Fibroblast of skin of abdomen (primary cell): ENCODE measurements at regions not wholly inside any gene's neighbourhood (a gene's known extent, or its start where the extent isn't known, plus 50 kb on each side); places are given as distances from the start of the nearest gene placed in this dataset.

Experiments
- DNase-seq: peaks from one replicate; pipeline ENCODE4 v3.0.0-alpha.2; 2013

DNA sequence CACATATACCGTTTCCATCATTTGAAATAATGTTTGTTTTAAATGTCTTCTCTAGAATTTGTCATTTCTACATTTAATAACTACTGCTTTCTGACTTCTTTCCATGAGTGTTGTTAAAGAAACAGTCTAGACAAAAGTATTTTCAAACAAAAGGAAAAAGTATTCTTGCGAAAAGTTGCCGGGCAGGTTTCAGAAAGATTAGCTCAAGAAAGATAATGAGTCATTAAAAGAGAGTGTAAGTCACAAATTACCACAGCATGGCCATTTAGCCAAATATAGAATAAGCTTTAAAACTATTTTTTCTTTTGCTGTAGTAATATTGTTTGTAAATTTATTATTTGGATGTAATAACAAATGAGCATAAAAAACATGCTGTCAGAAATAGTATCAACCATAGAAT lies 493.0 kb downstream of the TLL1 start:
- DNase-seq, result no peak

DNA sequence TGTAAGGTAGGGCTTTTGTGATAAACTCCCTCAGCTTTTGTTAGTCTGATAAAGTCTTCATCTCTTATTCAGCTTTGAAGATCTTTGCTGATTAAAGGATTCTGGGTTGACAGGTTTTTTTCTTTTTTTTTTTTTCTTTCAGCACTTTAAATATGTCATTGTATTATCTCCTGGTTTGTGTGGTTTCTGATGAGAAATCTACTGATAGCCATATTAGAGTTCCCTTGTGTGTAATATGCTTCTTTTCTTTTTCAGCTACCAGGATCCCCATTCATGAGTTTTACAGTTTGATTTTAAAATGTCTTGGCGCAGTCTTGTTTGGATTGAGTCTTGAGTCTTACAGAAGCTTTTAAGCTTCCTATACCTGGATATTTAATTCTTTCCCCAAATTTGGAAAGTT lies 504.5 kb downstream of the TLL1 start:
- no peak for DNase-seq

DNA sequence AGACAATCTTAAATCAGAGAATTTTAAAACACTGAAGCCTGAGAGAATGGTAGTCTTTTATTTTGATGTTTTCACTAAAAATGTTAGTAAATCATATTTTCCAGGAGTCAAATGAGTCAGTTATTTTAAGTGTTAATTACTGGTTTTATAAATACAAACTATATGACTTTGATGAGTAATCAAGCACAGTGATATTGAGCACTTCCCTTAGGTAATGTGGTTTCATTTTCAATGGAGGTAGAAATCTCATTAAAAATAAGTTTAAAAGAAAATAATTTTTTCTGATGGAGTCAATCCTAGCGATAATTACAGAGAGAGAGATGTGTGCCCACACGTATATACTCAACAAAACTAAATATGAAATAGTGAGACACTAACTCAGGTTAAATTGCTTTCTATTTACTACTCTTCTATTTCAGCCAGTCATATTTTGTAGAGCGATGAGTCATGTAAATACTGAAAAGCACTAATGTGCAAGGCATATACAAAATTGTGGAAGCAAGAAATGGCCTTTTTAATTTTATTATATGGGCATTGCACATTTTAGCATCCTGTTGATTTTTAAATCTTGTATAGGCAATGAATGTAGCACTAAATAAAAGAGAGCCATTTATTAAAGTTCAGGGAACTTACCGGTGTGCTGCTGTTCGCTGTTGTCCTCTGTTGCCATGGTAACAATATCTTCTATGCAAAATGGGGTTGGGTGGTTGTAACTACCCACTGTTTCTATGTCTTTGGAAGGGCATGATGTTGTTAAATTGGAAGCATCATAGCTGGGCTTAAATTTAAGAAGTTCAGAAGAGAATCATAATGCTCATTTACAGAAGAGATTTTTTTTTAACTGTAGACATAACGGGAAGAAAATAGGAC lies 513.7 kb downstream of the TLL1 start:
- no peak for DNase-seq

DNA sequence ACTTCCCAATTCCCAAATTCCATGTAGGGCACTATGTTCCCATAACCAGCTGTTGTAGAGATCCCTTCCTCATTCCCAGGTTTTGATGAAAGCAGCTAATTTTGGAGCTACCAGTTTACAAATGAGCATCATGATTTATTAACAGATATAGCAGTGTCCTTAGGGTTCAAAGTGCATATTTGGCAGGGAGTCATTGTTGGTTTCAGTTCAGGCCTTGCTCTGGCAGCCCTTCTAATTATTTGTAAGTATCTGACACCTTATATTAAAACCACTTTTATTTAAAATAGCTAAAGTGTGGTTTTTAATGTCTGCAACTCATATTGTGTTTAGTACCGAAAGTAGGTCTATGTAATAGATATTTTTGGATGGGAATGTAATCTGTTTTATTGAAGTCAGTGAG lies 518.5 kb downstream of the TLL1 start:
- no peak for DNase-seq

DNA sequence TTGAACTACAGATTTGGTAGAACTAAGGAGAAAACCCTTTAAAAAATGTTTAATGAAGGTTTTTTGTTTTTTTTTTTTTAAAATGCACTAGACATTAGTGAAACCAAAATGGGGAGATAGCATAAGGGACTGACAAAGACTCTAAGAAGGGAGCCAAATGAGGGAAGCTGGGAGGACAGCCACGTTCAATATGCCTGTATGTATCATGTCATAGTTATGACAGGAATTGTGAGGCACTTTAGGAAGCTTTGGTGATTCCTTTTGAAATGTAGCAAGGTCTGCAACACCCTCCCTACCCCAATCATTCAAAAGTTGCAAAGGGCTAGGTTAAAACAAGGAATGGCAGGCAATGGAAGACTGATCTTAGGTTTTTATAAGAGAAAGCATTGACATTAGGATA lies 526.0 kb downstream of the TLL1 start:
- DNase-seq, result no peak

DNA sequence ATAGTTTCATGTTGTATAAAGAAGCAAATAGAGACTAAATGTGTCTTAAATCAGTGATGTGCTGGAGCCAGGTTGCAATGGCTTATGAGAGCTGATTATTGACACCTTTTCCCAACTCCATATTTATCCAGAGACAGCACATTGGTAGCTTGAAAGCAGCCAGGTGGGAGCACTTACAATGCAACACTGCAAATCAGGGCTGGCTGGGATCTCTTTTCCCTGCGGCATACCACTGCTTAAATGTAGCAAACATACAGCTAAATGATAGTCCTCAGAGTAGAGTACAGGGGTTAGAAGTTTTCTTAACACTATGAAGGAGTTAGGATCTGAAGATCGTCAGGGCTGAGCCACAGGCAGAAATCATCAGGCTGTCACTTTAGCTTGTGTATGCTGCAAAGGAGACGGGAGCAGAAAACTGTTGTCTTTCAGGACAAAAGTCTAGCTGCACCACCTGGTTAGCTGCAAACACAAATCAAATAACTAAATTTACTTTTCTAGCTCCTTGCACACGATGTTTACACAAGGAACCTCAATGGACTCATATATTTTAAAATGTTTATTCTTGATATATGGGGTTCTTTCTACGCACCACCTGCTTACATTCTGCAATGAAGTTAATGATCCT lies 527.3 kb downstream of the TLL1 start:
- no peak for DNase-seq

DNA sequence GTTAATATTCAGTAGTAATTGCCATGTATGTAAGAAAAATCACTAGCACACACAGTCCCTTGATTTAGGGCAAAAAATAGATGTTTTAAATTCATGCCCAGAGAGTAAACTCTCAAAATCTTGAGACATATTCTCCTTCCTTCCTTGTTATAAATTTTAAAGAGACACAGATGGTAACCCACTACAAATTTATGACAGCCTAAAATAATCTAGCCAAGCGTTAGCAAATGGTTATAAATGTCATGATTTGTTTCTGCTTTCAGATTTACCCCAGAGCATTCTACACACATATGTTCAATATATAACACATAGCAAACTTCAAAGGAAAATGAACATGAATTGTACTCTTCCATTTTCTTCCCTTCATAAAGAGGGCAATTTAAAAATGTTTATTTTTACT lies 540.3 kb downstream of the TLL1 start:
- no peak for DNase-seq

DNA sequence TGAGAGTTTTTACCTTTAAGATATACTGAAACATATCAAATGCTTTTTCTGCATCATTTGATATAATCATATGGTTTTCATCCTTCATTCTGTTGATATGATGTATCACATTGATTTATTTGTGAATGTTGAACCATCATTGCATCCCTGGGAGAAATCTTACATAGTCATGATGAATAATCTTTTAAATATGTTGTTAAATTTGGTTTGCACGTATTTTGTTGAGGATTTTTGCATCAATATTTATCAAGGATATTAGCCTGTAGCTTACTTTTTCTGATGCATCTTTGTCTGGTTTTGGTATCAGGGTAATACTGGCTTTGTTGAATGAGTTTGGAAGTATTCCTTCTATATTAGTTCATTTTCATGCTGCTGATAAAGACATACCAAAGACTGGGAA lies 541.4 kb downstream of the TLL1 start:
- peak; percentile 25 for DNase-seq

DNA sequence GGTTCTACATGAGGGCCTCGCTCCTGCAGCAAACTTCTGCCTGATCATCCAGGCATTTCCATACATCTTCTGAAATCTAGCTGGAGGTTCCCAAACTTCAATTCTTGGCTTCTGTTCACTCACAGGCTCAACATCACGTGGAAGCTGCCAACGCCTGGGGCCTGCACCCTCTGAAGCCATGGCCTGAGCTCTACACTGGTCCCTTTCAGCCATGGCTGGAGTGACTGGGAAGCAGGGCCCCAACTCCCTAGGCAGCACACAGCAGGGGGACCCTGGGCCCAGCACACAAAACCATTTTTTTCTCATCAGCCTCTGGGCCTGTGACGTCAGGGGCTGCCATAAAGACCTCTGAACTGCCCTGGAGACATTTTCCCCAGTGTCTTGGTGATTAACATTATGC lies 542.7 kb downstream of the TLL1 start:
- no peak for DNase-seq

DNA sequence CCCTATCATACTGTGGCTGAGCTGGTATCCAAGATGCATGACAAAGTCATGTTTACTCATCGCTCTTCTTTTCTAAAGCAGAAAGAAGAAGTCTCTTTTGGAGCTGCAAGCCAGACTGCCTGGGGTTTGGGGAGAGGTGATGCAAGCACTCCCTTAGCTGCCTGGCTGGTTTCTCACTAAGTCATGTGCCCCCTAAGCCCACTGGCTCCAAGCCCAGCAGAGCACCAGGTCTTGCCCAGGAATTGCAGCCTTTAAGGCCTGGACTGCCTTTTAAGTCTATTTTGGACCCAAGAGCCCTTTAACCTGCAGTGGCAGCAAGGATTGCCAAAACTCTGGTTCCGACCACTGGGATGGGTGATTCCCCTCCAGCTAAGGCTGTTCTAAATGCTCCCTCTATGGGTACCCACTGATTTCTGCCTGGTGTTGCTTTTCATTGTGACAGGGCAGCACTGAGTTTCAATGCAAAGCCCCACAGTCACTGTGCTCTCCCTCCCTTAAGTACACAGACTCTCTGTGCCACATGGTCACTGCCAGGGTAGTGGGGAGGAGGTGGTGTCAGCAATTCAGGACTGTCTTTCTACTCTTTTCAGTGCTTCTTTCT lies 548.6 kb downstream of the TLL1 start:
- peak; percentile 60 for DNase-seq

DNA sequence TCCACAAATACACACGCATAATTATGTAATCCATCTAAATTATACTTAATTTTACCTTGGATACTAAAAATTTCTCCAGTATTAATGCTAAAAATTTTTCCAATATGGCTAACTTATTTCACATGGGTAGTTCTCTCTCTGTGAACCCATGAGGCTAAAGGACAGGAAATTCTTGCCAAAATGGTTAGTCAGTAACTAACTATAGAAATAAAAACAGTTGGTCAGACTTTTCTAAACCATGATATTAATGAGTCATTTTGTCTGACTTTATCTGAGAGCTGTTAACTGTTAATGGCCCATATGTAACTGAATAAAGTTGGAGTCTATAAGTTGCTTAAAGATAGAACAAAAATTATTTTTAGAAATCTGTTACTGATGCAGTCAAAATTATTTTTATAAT lies 549.4 kb downstream of the TLL1 start:
- peak; percentile 76 for DNase-seq

DNA sequence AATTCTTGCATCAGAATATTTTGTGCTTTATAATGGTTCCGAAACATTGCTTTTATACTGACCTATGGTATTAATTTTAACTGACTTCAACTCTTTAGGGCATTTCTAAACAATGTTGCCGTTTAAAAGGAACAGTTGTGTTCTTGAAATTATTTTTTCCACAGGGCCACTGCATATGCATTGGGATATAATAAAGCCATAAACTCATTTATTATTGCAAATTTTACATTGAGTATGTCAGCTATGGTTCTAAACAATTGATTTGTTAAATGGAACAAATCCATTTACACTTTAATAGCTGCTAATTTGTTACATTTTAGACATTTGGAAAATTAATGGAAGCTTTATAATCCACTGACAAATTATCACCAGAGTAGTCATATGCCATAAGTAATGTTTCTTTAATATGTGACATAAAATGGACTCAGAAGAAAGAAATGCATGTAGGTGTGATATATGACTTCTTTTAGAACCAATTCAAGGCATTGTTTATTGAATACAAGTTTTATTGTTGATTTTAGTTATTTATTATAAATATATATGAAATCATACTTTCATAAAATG lies 553.3 kb downstream of the TLL1 start:
- no peak for DNase-seq

DNA sequence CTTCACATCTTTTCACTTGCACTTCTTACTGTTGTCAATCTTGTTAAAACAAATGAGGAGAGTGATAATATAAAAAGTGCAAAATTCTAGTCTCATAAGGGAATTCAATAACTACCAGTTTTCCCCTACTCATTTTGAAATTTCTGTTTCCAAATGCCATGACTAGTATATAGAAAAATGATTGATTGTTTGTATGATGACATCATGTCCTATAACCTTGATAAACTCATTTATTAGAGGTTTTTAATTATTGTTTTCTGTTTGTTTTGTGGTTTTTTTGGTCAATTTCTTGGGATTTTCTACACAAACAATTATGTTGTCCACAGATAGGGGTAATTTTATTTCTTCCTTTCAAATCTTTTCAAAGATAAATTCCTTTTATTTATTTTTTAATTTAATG lies 559.1 kb downstream of the TLL1 start:
- no peak for DNase-seq

DNA sequence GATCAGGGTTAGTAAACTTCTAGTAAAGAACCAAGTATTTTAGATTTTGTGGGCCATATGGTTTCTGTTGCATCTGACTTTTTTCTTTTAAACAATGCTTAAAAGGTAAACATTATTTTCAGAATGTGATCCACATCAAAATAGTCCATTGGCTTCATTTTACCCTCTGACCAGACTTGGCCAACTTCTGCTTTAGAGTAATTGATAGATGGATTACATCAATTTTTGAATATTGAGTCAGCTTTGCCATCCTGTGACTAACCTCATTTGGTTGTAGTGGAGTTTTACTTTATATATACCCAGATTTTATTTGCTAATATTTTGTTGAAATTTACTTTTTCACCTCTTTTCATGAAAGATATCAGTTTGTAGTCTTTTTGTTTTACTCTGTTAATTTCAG lies 559.8 kb downstream of the TLL1 start:
- DNase-seq, result no peak

DNA sequence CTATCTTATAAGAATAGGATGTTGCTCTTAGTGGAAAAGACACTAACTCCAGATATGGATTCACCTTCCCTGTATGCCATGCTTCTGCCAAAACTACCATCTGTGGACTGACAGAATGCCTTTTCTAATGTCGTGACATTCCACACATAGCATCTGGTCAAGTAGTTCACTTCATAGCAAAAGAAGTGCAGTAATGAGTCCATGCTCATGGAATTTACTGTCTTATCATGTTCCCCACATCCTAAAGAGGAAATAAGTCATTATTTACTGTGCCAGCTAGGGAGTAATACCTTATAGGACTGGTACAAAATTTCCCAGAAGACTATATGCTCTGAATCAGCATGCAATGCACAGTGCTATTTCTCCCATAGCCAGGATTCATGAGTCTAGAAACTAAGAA lies 562.4 kb downstream of the TLL1 start:
- DNase-seq, result peak; percentile 88

DNA sequence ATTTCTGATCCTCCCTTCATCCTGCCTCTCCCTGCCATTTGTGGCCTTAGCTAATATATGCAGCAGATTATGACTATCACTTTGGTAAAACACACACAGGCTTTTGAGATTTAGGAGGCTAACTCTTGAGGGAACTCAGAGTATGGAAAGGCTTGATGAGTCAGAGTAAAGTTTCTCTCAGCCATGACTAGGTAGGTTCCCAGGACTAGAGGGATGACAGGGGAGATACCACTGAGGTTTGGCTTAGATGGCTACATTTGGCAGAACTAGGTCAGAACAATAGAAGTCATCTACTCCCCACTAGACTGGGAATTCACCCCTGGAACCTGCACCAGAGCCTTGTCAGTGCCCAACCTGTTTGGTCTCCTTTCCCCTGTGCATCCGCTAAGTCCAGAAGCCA lies 585.7 kb downstream of the TLL1 start:
- DNase-seq, result peak; percentile 13

DNA sequence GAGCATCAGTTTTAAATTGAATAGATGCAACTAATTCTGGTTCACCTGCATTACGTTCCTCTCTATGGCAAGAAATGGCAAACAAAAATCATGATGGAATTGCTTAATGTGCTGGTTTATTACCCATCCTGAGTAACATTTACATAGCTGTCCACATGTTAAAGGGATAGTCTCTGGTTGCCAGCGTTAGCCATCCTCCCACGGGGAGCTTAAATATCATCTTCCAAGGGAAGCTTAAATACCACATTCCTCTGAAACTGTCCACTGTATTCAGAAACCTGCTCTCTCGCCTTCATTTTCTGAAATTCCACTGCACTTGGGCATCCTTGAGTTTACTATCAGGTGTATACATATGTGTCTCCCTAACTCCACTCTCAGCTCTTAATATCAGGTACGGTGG lies 586.6 kb downstream of the TLL1 start:
- DNase-seq, result no peak

DNA sequence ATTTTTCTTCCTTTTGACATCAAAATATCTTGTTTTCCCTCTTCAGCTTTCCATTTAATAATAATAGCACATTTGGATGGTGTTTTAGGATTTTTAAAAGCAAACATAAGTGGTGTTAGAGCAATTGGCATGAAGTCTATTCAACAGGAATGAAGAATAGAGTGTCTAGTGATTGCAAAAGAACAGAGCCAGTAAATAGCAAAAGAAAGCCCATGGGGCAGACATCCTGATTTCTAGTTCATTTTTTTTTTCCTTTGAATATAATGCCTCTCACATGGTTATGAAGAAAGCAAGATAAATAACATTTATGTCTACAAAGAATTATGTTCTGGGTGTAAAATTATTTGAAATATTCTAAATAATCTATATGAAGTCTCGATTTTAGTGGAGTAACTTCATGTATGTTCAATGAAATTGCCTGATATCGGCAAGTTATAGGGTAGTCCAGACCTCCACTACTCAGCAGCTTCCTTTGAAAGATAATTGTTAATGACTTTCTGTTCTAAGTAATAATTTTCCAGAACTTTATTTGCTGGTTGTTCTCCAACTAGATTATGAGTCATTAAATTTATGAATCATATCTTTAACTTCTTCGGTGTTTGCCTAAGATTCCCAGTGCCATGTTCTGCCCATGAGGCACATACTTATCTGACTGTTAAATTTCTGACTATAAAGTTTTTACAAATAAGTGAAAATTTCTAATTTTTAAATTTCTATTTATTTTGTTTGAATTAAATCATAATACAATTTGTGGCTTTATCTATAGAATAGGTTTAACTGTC lies 587.9 kb downstream of the TLL1 start:
- DNase-seq, result no peak

DNA sequence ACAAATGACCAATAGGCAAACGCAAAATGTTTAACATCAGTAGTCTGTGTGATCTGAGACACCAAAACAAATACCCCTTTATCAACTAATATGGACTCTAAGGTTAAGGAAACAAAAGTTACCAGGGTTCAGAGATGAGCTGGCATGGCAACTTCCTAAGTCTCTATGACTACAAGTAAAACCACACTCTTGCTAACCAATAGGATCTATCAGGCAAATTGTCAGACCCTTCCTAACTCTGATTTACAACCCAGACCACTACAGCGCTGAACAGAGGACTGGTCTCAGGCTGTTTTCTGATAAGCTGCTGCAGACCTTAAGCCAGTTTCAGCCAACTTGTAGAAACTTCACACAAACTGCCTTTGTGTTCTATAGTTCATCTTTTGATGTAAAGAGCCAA lies 608.0 kb downstream of the TLL1 start:
- DNase-seq, result no peak

DNA sequence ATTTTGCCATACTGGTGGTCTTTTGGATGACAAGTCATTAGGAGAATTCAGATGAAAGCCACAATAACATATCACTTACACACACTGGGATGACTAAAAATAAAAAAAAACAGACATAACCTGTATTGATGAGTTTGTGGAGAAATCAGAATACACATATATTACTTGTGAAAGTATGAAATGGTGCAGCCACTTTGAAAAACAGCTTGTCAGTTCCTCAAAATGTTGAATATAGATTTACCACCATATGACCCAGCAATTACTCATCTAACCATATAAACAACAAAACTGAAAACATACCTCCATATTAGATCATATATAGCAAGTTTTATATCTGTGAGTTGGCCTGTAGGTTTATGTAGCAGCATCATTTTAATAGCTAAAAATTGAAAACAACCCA lies 608.7 kb downstream of the TLL1 start:
- DNase-seq, result no peak

DNA sequence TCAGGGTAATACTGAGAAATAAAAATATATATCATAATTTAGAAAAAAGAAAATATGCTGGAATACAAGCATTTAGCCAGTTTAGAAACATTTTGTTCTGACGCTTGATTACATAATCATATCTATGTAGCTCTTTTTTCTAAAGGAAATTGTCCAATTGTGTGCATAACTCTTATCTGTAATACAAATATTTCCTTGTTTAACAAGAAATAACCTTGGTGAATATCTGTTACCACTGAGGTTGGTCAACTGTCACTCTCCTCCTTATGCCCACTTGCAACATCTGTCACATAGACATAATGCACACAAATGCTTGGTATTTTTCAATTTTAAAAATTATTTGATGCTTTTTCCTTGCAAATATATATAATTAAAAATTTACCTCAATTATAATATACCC lies 609.7 kb downstream of the TLL1 start:
- DNase-seq, result no peak

DNA sequence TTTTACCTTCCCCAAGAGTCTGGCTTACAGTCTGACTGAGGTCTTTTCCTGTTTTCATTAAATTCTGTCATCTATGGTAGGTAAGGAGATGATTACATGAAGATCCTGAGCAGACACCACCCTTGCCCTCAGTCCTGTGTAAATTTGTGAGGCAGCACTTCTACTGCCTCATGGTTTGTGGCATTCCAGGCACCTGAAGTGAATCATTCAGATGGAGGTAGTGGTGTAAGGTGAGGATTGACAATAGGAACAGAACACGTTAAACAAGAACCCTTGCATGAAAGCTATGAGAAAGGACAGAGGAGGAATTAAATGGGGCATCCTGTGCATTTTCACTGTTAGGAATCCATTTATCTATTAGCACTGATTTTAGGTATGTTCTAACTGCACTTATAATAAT lies 618.6 kb downstream of the TLL1 start:
- DNase-seq, result no peak

DNA sequence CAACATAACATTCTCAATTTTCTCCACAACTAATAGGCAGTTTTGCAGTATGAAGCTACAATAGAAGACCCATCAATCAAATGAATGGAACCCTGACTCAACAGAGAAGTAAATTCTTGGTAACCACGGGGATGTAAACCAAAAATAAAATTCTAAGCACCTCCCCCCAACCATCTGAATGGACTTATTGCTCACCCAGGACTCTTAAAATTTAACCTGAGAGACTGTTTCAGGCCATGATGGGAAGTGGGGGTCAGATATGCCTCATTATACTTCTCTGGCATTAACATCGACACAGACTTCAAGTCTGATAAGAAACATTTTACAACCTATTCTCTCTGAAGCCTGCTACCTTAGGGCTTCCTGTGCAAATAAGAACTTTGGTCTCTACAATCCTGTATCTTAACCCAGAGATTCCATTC lies 620.9 kb downstream of the TLL1 start:
- DNase-seq, result peak; percentile 60
